HG03565 (cell line): ENCODE measurements at regions not wholly inside any gene's neighbourhood (a gene's known extent, or its start where the extent isn't known, plus 50 kb on each side); places are given as distances from the start of the nearest gene placed in this dataset.
A peak's percentile ranks its signal among the peaks of the same experiment; 100 is the strongest.
"Not testable (repeated sequence)": the region's sequence is repeated elsewhere in the genome, so short reads cannot be mapped to it uniquely, and the experiment has no call there.

Experiments used
- ATAC-seq: cut with Tn5 transposase; IDR thresholded peaks from one replicate; pipeline ENCODE4 v1.9.1; 2021; ENCODE audit warnings: mild to moderate bottlenecking, moderate library complexity; ENCODE audit not compliant: unreplicated experiment

DNA sequence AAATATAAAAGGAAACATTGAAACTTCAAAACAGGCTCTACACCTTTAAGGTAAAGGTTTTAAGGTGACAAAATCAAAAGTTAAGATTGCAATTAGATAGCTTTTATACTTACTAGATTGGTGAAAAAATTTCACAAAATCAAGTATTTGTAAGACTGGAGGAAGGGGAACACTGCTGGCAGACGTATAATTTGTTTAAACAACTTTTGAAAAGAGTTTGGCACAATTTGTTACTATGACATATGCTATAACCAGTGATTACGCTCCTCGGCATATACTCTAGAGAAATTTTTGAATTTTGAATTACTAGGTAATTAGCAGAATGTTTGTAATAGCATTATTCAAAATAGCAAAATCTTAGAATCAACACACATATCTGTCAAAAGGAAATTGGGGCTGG, 425.0 kb downstream of the LRRIQ3 start:
- ATAC-seq = no peak

DNA sequence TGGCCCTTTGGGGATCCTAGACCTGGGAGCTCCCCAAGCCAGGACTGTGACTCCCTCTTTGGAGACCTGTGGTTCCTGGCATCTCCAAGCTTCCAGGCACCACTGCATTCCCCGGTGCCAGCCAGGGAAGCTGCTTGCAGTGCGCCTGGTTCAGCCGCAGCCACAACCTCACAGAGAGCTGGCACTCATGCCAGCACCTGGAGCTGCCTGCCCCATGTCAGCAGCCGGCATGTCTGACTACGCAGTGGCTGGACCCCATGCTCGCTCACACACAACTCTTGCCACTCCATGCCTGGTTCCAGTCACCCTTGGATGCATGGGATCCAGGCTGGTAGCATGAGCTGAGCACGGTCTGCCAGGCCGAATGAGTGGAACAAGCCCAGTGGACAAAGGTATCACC, 426.6 kb downstream of the LRRIQ3 start:
- no peak for ATAC-seq

GRCh38 chr1:73770109-73770905, 427.7 kb downstream of the LRRIQ3 start:
- no peak for ATAC-seq

- ATAC-seq = no peak
Measured at GRCh38 chr1:73766786-73767348, 431.1 kb downstream of the LRRIQ3 start.

DNA sequence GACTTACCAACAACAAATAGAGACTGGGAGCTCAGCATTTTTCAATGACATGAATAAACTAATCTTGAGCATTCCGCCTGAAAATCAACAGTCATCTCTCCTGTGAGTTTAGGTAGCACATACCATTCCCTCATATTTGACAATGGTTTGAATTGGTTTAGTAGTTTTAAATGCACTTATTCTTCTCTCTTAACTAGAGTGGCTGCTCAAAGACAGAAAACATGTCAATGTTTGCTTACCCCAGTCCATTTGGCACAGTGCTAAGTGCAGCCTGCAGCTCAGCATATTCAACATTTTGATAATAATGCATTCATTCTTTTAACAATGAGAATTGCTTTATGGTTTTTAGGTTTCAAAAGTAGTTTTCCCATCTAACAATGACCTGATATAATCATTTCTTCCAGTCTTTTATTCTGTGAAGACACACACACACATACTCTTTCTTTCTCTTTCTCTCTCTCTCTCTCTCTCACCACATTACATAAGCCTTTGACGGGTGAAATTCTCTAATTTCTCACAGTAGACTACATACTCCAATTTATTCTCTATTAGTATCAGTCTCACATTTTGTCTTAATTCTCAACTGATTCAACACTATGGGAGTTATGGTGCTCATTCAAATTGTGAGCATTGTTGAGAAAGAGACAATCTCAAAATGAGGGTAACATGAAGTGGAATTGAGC, 432.3 kb downstream of the LRRIQ3 start:
- no peak for ATAC-seq

GRCh38 chr1:73761559-73761958, 436.4 kb downstream of the LRRIQ3 start:
- no peak for ATAC-seq

- no peak for ATAC-seq
Measured at GRCh38 chr1:73759011-73759410, 439.0 kb downstream of the LRRIQ3 start.

DNA sequence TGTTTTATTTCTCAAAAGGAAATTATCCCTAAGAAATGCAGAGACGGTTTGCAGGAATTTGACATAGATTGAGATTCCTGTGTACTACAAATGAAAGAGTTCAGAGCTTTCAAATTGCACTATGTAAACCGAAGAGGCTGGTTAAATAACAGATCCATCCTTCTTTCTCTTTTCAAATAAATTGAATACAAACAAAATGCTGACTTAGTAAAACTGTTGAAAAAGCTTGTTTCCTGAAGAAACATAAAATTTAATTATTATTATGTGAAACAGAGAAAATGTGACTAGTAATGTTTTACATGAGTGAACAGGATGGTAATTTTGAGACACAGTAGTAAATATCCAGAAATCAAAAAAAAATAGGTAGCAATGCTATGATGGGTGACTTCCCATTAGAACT, 441.2 kb downstream of the LRRIQ3 start:
- ATAC-seq = no peak

DNA sequence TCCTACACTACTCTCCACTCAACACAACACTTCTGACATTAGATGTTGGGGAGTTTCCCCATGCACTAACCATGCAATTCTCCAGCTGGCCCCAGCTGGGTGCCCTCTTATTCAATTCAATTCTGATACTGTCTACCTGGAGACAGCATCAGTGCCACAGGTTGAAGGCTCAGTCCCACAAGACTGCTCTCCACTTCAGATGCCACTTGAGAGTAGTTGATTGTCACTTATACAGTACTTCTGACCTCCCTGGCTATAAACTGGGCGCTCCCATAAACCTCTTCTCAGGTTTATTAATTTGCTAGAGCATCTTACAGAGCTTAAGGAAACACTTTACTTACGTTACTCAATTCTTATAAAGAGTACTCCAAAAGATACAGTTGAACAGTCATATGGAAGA, 442.3 kb downstream of the LRRIQ3 start:
- ATAC-seq = no peak

GRCh38 chr1:73749996-73750395, 448.0 kb downstream of the LRRIQ3 start:
- no peak for ATAC-seq

DNA sequence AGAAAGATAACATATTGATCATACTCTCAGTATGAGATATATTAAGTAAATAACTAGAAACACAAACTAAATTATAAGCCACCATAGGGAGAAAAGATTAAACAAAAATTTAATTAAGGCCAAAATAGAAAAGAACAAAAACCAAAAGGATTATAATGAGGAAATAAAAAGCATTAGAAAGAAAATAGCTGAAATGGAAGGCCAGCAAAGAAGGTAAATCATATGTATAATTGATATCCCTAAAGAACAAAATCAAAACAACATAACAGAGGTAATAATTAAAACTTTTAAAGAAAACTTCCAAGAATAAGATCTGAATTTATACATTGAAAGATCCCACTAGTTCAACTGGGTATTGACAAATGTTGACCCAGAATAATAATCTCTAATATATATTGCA, 453.0 kb downstream of the LRRIQ3 start:
- no peak for ATAC-seq

DNA sequence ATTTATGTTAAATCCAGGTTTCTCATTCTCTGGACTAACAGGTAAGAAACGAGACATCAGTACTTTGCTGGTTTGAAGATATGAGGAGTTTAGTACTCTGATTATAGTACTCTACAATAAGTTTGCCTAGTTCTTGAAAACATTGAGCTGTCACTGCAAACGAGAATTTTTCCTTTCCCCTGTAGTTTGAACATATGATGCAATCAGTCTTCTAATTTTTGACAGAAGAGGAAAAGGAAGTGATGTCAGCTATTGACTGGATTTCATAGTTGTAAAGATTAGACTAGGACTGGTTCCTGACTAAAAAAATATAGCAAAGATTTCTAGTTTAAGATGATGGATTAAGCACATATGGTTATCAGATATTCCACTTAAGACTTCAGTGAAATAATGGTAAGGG, 461.9 kb downstream of the LRRIQ3 start:
- ATAC-seq = no peak

DNA sequence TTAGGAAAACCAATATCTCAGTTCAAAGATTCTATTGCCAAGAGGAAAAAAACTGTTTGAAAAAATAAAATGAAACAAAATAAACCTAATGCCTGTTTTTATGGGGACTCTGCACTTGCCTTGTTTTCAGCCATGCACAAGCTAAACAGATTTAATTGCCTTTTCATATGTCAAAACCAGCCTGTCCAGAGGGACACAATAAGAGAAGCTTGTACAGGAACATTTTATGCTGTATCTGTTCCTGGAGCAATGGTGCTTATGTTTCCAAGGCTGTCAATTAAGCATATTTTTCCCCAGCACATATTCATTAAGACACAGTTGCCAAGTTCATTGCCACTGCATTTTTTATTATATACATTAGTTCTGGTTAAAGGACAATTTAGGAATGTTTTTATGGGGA, 470.9 kb downstream of the LRRIQ3 start:
- no peak for ATAC-seq

- no peak for ATAC-seq
Measured at GRCh38 chr1:73722055-73722454, 475.9 kb downstream of the LRRIQ3 start.

DNA sequence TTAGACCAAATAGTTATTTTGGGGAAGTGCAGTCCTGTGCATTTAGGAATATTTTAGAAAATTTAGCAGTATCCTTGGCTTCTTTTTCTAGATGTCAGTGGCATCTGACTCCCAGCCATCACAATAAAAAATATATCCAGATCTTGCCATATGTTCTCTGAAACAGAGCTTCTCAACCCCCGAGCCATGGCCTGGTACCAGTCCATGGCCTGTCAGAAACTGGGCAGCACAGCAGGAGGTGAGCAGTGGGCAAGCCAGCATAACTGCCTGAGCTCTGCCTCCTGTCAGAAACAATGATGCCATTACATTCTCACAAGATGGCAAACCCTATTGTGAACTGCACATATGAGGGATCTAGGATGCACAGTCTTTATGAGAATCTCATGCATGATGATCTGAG, 480.0 kb downstream of the LRRIQ3 start:
- no peak for ATAC-seq

DNA sequence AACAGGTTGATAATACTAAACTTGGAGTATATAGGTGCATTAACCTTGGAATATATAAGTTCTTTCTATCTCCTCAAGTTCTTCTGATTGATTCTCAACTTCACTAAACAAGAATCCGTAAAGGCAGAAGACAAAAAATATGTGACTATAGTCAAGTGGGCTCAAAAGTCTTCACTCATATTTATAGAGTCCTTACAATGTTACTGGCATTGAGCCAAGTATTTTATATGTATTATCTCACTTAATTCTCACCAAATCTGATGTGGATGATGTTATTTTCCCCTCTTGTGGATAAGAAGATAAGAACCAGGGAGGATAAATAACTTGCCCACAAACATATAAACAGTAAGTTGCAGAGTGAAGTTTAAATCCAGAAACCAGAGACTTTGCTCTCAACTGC, 486.9 kb downstream of the LRRIQ3 start:
- ATAC-seq = no peak

DNA sequence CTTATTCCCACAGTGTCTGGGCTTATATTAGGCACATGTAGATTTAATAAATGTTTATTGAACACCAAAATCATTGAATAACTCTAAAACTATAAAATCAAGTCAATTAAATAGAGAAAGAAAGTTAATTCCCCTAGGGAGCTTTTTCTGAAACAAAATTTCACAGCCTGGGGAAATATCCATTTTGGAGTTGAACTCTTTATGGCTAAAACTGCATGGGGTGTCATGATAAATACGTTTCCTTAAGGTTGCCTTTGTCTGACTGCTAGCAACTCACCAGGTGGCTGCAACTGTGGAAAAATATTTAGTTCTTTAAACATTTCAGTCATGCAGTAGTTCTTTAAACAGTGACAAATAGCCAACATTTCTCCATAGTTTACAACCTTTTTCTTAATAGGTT, 496.1 kb downstream of the LRRIQ3 start:
- no peak for ATAC-seq

DNA sequence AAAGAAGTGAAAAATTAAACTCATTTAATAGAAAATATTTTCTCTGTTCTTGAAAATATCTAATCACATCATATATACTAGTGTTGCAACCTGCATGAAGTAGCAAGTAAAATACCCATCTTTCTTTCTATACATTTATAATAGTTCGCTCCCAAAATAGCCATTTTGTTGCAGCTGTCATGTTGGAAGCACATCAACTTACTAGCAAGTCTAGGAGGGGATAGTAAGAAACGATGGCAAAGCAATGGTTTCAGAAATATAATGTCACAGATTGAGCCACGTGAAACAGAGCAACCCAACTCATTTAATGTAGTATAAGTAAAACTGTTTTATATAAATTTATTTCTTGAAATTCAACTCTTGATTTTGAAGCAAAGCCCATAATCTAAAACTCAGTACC, 521.8 kb downstream of the LRRIQ3 start:
- no peak for ATAC-seq

DNA sequence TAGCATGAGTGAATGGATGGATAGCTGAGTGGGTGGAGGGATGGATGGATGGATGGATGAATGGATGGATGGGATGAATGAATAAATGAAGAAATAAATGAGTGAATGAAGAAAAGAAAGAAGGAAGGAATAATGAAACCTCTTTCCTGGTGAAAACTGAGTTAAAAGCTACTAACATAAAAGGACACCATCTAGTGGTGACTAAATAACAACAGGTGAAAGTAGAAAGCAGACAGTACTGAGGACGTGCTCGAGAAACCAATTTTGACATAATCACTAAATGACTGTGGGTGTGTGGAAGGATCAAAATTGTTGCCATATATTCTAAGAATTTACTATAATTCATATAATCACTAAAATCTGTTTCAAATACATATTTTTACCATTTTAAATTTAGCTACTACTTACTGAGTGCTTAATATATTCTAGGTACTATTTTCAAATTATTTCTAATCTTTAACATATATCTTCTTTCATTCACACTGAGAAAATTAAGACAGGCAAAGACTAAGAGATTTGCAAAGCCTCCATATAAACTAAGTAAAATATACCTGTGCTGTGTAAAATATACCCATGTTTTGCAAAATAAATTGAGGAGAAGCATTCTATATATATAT, 522.9 kb downstream of the LRRIQ3 start:
- peak; percentile 74 for ATAC-seq

DNA sequence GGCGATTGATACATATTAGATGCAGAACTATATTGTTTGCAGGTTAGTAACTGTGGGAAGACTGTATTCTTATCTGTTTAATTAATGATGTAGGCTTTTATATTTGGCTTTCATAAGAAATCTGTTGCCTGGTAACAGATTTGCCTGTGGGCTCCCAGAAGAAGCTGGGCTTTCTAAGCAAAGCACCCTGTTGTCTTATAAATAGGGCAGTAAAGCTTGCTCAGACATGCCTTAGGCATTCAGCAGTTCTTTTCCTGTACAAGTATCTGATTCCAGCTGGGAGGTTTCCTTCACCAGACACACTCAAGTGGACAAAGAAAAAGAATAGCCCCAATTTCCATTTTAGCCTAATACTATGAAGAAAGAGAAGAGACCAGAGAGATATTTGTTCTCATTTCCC, 524.0 kb downstream of the LRRIQ3 start:
- ATAC-seq = no peak

- ATAC-seq = no peak
Measured at GRCh38 chr1:73671530-73671929, 526.4 kb downstream of the LRRIQ3 start.

DNA sequence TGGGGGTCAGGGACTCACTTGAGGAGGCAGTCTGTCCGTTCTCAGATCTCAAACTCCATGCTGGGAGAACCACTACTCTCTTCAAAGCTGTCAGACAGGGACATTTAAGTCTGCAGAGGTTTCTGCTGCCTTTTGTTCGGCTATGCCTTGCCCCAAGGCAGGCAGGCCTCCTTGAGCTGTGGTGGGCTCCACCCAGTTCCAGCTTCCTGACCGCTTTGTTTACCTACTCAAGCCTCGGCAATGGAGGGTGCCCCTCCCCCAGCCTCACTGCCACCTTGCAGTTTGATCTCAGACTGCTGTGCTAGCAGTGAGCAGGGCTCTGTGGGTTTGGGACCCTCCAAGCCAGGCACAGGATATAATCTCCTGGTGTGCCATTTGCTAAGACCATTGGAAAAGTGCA, 530.0 kb downstream of the LRRIQ3 start:
- not testable (repeated sequence) for ATAC-seq
